ENCODE measurements at regions not wholly inside any gene's neighbourhood (a gene's known extent, or its start where the extent isn't known, plus 50 kb on each side); places are given as distances from the start of the nearest gene placed in this dataset.

- Histone ChIP-seq H3K27ac (ENCODE audit: low read depth in 1 of 2, low read length in 2 of 2) (no peak overlapping the region), H3K4me3 (ENCODE audit: low read length in 2 of 2) (no peak overlapping the region), H3K27me3 (ENCODE audit: control insufficient read depth in 1 of 2, insufficient read depth in 2 of 2, low read length in 1 of 2) (no peaks in the 10 kb centered on the region), H3K36me3 (ENCODE audit: control insufficient read depth in 1 of 2, insufficient read depth in 2 of 2, low read length in 1 of 2) (no peaks in the 10 kb centered on the region), H3K4me1 (ENCODE audit: control insufficient read depth in 1 of 2, insufficient read depth in 2 of 2, low read length in 2 of 2) (no peaks in the 10 kb centered on the region), H3K9me3 (ENCODE audit: control insufficient read depth, low read length) (no peaks in the 10 kb centered on the region)
- intact Hi-C loops (cut with DNase I): no loop called here
- 88 to 91% methylated on average over 5 of the region's 5 CpGs for whole genome bisulfite sequencing, 2 donors
- ATAC-seq (ENCODE audit: low FRiP score): no peak
- no peak for DNase-seq
Measured at GRCh38 chr3:159926573-159926972, 62.1 kb upstream of the IL12A start.

- no peaks in the 10 kb centered on the region for H3K9me3 ChIP-seq (ENCODE audit: control insufficient read depth, low read length)
- no peak overlapping the region for H3K4me3 ChIP-seq (ENCODE audit: low read length in 2 of 2)
- H3K4me1 ChIP-seq (ENCODE audit: control insufficient read depth in 1 of 2, insufficient read depth in 2 of 2, low read length in 2 of 2): no peaks in the 10 kb centered on the region
- H3K27ac ChIP-seq (ENCODE audit: low read depth in 1 of 2, low read length in 2 of 2): peak overlapping the region; percentile 15 to 63
- WGBS, 2 donors: 60 to 63% methylated on average over 2 of the region's 2 CpGs
- H3K27me3 ChIP-seq (ENCODE audit: control insufficient read depth in 1 of 2, insufficient read depth in 2 of 2, low read length in 1 of 2): no peaks in the 10 kb centered on the region
- no peaks in the 10 kb centered on the region for H3K36me3 ChIP-seq (ENCODE audit: control insufficient read depth in 1 of 2, insufficient read depth in 2 of 2, low read length in 1 of 2)
- intact Hi-C loops (cut with DNase I): no loop called here
- ATAC-seq (ENCODE audit: low FRiP score) (no peak), DNase-seq (no peak)
Measured at GRCh38 chr3:159928071-159928491, 60.6 kb upstream of the IL12A start.

GRCh38 chr3:159928666-159929065, 60.0 kb upstream of the IL12A start:
- ATAC-seq (ENCODE audit: low FRiP score): peak; percentile 64
- intact Hi-C loops (cut with DNase I): no loop called here
- H3K27me3 ChIP-seq (ENCODE audit: control insufficient read depth in 1 of 2, insufficient read depth in 2 of 2, low read length in 1 of 2): no peaks in the 10 kb centered on the region
- no peaks in the 10 kb centered on the region for H3K4me1 ChIP-seq (ENCODE audit: control insufficient read depth in 1 of 2, insufficient read depth in 2 of 2, low read length in 2 of 2)
- H3K27ac ChIP-seq (ENCODE audit: low read depth in 1 of 2, low read length in 2 of 2): peak overlapping the region; percentile 15 to 63
- no peak overlapping the region for H3K4me3 ChIP-seq (ENCODE audit: low read length in 2 of 2)
- no peaks in the 10 kb centered on the region for H3K36me3 ChIP-seq (ENCODE audit: control insufficient read depth in 1 of 2, insufficient read depth in 2 of 2, low read length in 1 of 2)
- 30 to 33% methylated on average over 6 of the region's 6 CpGs for WGBS, 2 donors
- no peak for DNase-seq
- no peaks in the 10 kb centered on the region for H3K9me3 ChIP-seq (ENCODE audit: control insufficient read depth, low read length)

GRCh38 chr3:159929171-159930141, 59.2 kb upstream of the IL12A start:
- Histone ChIP-seq H3K27me3 (ENCODE audit: control insufficient read depth in 1 of 2, insufficient read depth in 2 of 2, low read length in 1 of 2) (no peaks in the 10 kb centered on the region), H3K9me3 (ENCODE audit: control insufficient read depth, low read length) (peaks cover 2% of the 10 kb centered on the region), H3K27ac (ENCODE audit: low read depth in 1 of 2, low read length in 2 of 2) (no peak overlapping the region), H3K4me1 (ENCODE audit: control insufficient read depth in 1 of 2, insufficient read depth in 2 of 2, low read length in 2 of 2) (no peaks in the 10 kb centered on the region), H3K36me3 (ENCODE audit: control insufficient read depth in 1 of 2, insufficient read depth in 2 of 2, low read length in 1 of 2) (no peaks in the 10 kb centered on the region), H3K4me3 (ENCODE audit: low read length in 2 of 2) (no peak overlapping the region)
- intact Hi-C loops (cut with DNase I): no loop called here
- DNase-seq (peak in 1 of 2 donors; percentile 60), ATAC-seq (ENCODE audit: low FRiP score) (peak; percentile 44)
- WGBS, 2 donors: 82 to 85% methylated on average over 11 of the region's 11 CpGs

- intact Hi-C loops (cut with DNase I): no loop called here
- no peak overlapping the region for H3K4me3 ChIP-seq (ENCODE audit: low read length in 2 of 2)
- DNase-seq: no peak
- no peak overlapping the region for H3K27ac ChIP-seq (ENCODE audit: low read depth in 1 of 2, low read length in 2 of 2)
- ATAC-seq (ENCODE audit: low FRiP score): no peak
- H3K4me1 ChIP-seq (ENCODE audit: control insufficient read depth in 1 of 2, insufficient read depth in 2 of 2, low read length in 2 of 2): no peaks in the 10 kb centered on the region
- no peaks in the 10 kb centered on the region for H3K36me3 ChIP-seq (ENCODE audit: control insufficient read depth in 1 of 2, insufficient read depth in 2 of 2, low read length in 1 of 2)
- H3K9me3 ChIP-seq (ENCODE audit: control insufficient read depth, low read length): peaks cover 2% of the 10 kb centered on the region
- H3K27me3 ChIP-seq (ENCODE audit: control insufficient read depth in 1 of 2, insufficient read depth in 2 of 2, low read length in 1 of 2): no peaks in the 10 kb centered on the region
Measured at GRCh38 chr3:159934216-159934615, 54.4 kb upstream of the IL12A start.

GRCh38 chr3:159936541-159936940, 52.1 kb upstream of the IL12A start:
- H3K27ac ChIP-seq (ENCODE audit: low read depth in 1 of 2, low read length in 2 of 2): no peak overlapping the region
- no peaks in the 10 kb centered on the region for H3K4me1 ChIP-seq (ENCODE audit: control insufficient read depth in 1 of 2, insufficient read depth in 2 of 2, low read length in 2 of 2)
- ATAC-seq (ENCODE audit: low FRiP score): no peak
- H3K27me3 ChIP-seq (ENCODE audit: control insufficient read depth in 1 of 2, insufficient read depth in 2 of 2, low read length in 1 of 2): no peaks in the 10 kb centered on the region
- DNase-seq: no peak
- H3K9me3 ChIP-seq (ENCODE audit: control insufficient read depth, low read length): peaks cover 2% of the 10 kb centered on the region
- intact Hi-C loops (cut with DNase I): no loop called here
- H3K4me3 ChIP-seq (ENCODE audit: low read length in 2 of 2): no peak overlapping the region
- no peaks in the 10 kb centered on the region for H3K36me3 ChIP-seq (ENCODE audit: control insufficient read depth in 1 of 2, insufficient read depth in 2 of 2, low read length in 1 of 2)

- 77 to 80% methylated on average over 4 of the region's 4 CpGs for WGBS, 2 donors
- Histone ChIP-seq H3K4me1 (ENCODE audit: control insufficient read depth in 1 of 2, insufficient read depth in 2 of 2, low read length in 2 of 2) (no peaks in the 10 kb centered on the region), H3K9me3 (ENCODE audit: control insufficient read depth, low read length) (peaks cover 2% of the 10 kb centered on the region), H3K4me3 (ENCODE audit: low read length in 2 of 2) (no peak overlapping the region), H3K27me3 (ENCODE audit: control insufficient read depth in 1 of 2, insufficient read depth in 2 of 2, low read length in 1 of 2) (no peaks in the 10 kb centered on the region), H3K36me3 (ENCODE audit: control insufficient read depth in 1 of 2, insufficient read depth in 2 of 2, low read length in 1 of 2) (no peaks in the 10 kb centered on the region), H3K27ac (ENCODE audit: low read depth in 1 of 2, low read length in 2 of 2) (no peak overlapping the region)
- intact Hi-C loops (cut with DNase I): no loop called here
- no peak for DNase-seq
- ATAC-seq (ENCODE audit: low FRiP score): no peak
Measured at GRCh38 chr3:159937561-159938166, 51.0 kb upstream of the IL12A start.

GRCh38 chr3:159938714-159939113, 49.9 kb upstream of the IL12A start:
- H3K4me1 ChIP-seq (ENCODE audit: control insufficient read depth in 1 of 2, insufficient read depth in 2 of 2, low read length in 2 of 2): no peaks in the 10 kb centered on the region
- no peaks in the 10 kb centered on the region for H3K27me3 ChIP-seq (ENCODE audit: control insufficient read depth in 1 of 2, insufficient read depth in 2 of 2, low read length in 1 of 2)
- intact Hi-C loops (cut with DNase I): no loop called here
- DNase-seq (no peak), ATAC-seq (ENCODE audit: low FRiP score) (no peak)
- peaks cover 2% of the 10 kb centered on the region for H3K9me3 ChIP-seq (ENCODE audit: control insufficient read depth, low read length)
- H3K36me3 ChIP-seq (ENCODE audit: control insufficient read depth in 1 of 2, insufficient read depth in 2 of 2, low read length in 1 of 2): no peaks in the 10 kb centered on the region
- WGBS, 2 donors: 42 to 43% methylated on average over 2 of the region's 2 CpGs
- no peak overlapping the region for H3K27ac ChIP-seq (ENCODE audit: low read depth in 1 of 2, low read length in 2 of 2)
- H3K4me3 ChIP-seq (ENCODE audit: low read length in 2 of 2): no peak overlapping the region
